IPS DF 6.9 (cell line): ENCODE measurements at regions not wholly inside any gene's neighbourhood (a gene's known extent, or its start where the extent isn't known, plus 50 kb on each side); places are given as distances from the start of the nearest gene placed in this dataset.

Experiments
- DNase-seq: peaks from one replicate; pipeline ENCODE4 v3.0.0-alpha.2; 2013; ENCODE audit warnings: low read depth, low spot score
- H3K27ac ChIP-seq: one replicate; pipeline ENCODE4 v1.5.1; 2013; ENCODE audit warnings: low read length, control low read depth
- H3K27me3 ChIP-seq: 2 replicates; pipeline ENCODE4 v1.6.1; 2013; ENCODE audit warnings: mild to moderate bottlenecking, low read length; ENCODE audit not compliant: control insufficient read depth, insufficient read depth
- H3K36me3 ChIP-seq: 2 replicates; pipeline ENCODE4 v1.6.1; 2013; ENCODE audit warnings: low read length; ENCODE audit not compliant: control insufficient read depth, insufficient read depth
- H3K4me1 ChIP-seq: 2 replicates; pipeline ENCODE4 v1.6.1; 2013; ENCODE audit warnings: low read length; ENCODE audit not compliant: control insufficient read depth, insufficient read depth
- H3K4me3 ChIP-seq: 2 replicates; pipeline ENCODE4 v1.5.1; 2013; ENCODE audit warnings: mild to moderate bottlenecking, low read length
- H3K9me3 ChIP-seq: 2 replicates; pipeline ENCODE4 v1.6.1; 2013; ENCODE audit warnings: low read length, inconsistent platforms; ENCODE audit not compliant: control insufficient read depth, insufficient read depth
- WGBS: extraction: QIAGEN DNeasy Blood & Tissue Kit; methylation state at CpG from one replicate; pipeline ENCODE4 v1.1.7; 2013; ENCODE audit warnings: mixed read lengths, missing lambda C conversion rate; ENCODE audit not compliant: insufficient read length, insufficient coverage; 5-methylcytosine and 5-hydroxymethylcytosine counted together

DNA sequence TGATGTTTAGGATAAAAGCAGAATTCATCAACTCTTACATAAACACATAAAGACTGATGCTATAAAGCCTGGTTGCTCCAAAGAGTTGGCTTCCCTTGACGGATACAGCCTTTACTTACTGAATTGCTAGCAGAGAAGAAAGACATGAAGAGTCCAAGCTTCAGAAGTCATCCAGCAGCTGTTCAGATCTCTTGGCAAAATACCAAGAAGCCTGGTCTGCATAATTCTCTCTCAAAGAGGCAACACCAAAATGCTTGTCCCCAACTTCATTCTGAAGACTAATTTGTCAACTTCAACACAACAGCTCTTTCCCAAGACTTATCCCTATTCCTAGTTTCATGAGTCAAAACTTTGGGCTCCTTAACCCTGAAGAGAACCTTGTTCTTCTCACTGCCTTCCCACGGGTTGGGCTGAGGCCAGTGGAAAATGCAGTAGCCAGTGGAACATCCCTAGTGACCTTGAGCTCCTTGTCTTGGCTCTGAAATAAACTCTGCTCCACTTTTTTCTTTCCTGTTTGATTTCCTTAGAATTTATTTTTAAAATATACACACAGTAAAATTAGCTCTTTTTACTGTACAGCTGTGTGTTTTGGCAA, 119.2 kb upstream of the THBS1 start:
- Histone ChIP-seq H3K4me3 (no peak overlapping the region), H3K27me3 (no peaks in the 10 kb centered on the region), H3K27ac (no peak overlapping the region), H3K4me1 (no peaks in the 10 kb centered on the region), H3K36me3 (no peaks in the 10 kb centered on the region), H3K9me3 (no peaks in the 10 kb centered on the region)
- DNase-seq, result no peak
- WGBS, result no CpG with 5 or more reads among the region's 2 CpGs

DNA sequence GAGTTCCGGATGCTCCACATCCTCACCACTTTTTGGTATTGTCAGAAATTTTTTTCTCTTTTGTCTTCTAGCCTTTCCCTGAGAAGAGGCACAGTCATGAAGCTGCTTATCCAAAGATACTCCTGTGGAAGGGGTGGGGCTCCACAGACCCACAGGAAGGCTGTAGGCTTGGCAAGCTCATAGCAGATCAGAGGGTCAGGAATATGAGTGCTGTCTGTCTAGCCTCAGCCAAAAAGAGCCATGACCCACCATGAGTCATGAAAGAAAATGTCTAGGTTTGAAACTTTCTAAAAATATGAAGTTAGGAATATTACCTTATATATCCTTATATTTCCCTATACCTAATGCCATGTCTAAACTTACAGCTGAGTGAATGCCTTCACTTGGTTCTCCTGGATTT, 118.2 kb upstream of the THBS1 start:
- no peaks in the 10 kb centered on the region for H3K9me3 ChIP-seq
- no CpG with 5 or more reads among the region's 1 CpG for WGBS
- no peak overlapping the region for H3K27ac ChIP-seq
- no peaks in the 10 kb centered on the region for H3K27me3 ChIP-seq
- no peak overlapping the region for H3K4me3 ChIP-seq
- no peak for DNase-seq
- no peaks in the 10 kb centered on the region for H3K36me3 ChIP-seq
- 0 out of 2 replicates have a peak, but pooled peaks cover 2% of the 10 kb centered on the region for H3K4me1 ChIP-seq

DNA sequence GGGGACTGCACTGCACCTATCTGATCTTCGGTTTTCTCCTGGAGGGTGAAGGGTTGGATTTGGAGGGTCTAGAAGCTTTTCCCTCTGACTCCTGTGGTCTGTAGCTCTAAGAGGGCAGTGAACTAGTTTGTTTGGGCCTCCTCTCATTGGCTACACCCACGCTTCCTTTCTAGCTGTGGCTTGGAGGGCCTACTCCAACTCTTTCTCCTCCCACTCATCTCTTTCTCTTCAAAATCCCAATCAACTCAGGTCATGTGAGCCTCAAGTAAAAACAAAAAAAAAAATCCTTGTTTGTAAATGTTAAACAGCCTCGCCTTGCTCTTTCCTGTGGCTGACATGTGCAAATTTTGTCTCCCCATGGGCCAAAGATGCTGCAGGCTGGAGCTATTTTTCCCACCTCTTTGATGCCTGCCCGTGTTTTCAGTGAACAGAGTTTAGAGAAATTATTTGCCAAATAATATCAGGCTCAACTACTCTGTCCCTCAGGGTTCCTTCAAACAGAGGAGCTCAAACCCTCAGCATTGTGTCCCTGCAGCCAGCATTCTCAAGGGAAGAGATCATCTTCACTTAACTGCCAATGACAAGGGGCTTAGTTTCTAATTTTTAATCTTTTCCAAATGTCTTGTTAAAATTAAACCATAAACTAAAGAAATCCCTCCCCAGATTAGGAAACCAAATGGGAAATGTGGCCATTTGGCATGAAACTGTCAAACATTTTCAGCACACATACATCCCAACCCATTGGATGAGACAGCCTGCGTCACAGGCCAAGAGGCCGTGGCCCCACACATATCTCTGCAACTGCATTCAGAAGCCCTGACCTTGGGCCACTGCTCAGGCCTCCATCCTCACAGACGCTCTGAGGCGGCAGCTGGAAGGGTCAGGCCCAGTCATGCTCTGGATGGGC, 114.8 kb upstream of the THBS1 start:
- H3K27ac ChIP-seq, result no peak overlapping the region
- WGBS, result no CpG with 5 or more reads among the region's 8 CpGs
- no peak for DNase-seq
- H3K4me1 ChIP-seq, result 0 out of 2 replicates have a peak, but pooled peaks cover 2% of the 10 kb centered on the region
- no peak overlapping the region for H3K4me3 ChIP-seq
- H3K9me3 ChIP-seq, result no peaks in the 10 kb centered on the region
- no peaks in the 10 kb centered on the region for H3K27me3 ChIP-seq
- H3K36me3 ChIP-seq, result no peaks in the 10 kb centered on the region

DNA sequence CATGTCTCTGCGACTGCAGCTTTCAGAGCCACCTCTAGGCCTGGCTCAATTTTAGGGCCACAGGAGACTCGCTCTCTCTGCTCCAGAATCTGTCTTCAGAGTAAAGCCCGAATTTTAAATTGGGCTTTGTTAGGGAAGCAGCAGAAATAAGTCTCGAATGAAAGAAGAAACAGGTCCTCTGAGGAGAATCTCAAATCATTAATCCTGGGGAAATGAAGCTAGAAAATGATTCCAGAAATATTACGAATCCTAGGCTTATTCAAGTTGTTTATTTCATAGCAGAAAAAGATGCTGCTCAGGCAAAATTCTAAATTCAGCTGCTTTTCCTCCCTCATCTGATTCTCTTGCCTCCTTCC, 114.2 kb upstream of the THBS1 start:
- Histone ChIP-seq H3K4me3 (no peak overlapping the region), H3K9me3 (no peaks in the 10 kb centered on the region), H3K27ac (no peak overlapping the region), H3K36me3 (no peaks in the 10 kb centered on the region), H3K4me1 (0 out of 2 replicates have a peak, but pooled peaks cover 2% of the 10 kb centered on the region), H3K27me3 (no peaks in the 10 kb centered on the region)
- WGBS, result no CpG with 5 or more reads among the region's 5 CpGs
- no peak for DNase-seq

DNA sequence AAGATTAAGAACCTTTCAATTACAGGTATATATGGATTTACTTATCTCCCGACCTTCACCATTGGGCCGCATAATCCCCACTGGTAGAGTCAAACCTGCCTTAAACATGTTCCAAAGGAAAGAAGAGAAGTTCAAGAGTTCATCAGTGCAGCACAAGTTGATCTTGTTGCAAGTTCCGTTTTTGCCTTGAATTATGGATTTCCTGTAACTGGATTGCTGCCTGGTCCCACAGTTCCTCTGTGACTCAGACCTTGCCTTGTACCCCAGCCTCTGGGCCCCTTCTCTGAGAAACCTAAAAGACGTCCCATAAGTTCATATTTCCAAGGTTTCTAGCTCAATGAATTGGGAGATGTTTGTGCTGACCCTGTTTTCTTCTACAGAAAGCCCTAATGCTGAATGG, 112.5 kb upstream of the THBS1 start:
- no peak for DNase-seq
- Histone ChIP-seq H3K4me1 (0 out of 2 replicates have a peak, but pooled peaks cover 2% of the 10 kb centered on the region), H3K36me3 (no peaks in the 10 kb centered on the region), H3K4me3 (no peak overlapping the region), H3K27me3 (no peaks in the 10 kb centered on the region), H3K9me3 (no peaks in the 10 kb centered on the region), H3K27ac (no peak overlapping the region)
- no CpG with 5 or more reads among the region's 4 CpGs for WGBS

DNA sequence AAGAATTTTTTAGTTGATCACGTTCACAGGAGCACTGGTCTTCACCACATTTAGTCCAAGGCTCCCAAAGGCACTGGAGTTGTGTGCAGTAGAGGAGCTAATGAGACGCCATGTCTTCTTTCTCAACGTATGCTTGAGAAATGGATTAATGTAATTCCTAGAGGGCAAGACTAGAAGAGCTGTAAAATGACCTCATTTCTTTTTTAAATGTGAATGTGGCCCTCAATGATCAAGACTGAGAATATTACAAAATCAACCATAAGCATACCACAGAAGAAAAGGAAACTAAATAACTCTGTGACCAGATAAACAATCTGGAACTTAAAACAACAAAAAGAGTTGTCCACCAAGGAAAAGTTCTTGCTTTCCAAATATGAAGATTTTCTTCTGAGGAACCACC, 112.1 kb upstream of the THBS1 start:
- DNase-seq, result no peak
- no peak overlapping the region for H3K4me3 ChIP-seq
- no peaks in the 10 kb centered on the region for H3K27me3 ChIP-seq
- H3K36me3 ChIP-seq, result no peaks in the 10 kb centered on the region
- H3K4me1 ChIP-seq, result 0 out of 2 replicates have a peak, but pooled peaks cover 2% of the 10 kb centered on the region
- H3K9me3 ChIP-seq, result no peaks in the 10 kb centered on the region
- WGBS, result no CpG with 5 or more reads among the region's 3 CpGs
- no peak overlapping the region for H3K27ac ChIP-seq

DNA sequence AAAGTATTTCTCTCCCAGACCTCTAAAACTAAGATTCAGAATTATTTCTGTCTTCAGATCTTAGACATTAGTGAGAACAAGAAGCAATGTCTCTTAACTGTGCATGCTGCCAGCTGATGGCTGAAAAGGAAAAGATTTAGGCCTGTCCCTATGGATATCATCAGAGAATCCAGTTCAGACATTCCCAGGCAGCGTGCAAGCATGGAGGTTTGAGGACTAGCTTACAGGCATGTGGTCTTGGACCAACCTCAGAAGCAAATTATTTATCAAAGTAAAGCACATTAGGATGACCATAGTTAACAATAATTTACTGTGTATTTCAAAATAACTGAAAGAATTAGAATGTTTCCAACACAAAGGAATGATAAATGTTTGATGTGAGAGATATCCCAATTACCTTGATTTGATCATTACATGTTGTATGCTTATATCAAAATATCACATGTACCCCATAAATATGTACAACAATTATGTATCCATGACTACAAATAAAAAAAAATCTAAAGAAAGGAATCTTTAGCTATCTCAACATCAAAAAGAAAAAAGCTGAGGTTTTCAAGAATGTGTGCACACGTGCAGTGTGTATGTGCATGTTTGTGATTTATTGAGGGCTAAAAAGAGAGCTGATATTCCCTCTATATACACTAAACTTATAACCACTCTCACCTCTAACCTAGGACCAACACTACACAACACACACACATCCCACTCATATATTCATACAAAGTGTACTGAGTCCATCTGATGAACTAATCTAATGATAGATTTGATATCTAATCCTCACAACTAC, 108.9 kb upstream of the THBS1 start:
- Histone ChIP-seq H3K36me3 (no peaks in the 10 kb centered on the region), H3K4me3 (no peak overlapping the region), H3K27me3 (no peaks in the 10 kb centered on the region), H3K4me1 (0 out of 2 replicates have a peak, but pooled peaks cover 2% of the 10 kb centered on the region), H3K9me3 (no peaks in the 10 kb centered on the region), H3K27ac (no peak overlapping the region)
- DNase-seq, result no peak
- WGBS, result no CpG with 5 or more reads among the region's 2 CpGs

DNA sequence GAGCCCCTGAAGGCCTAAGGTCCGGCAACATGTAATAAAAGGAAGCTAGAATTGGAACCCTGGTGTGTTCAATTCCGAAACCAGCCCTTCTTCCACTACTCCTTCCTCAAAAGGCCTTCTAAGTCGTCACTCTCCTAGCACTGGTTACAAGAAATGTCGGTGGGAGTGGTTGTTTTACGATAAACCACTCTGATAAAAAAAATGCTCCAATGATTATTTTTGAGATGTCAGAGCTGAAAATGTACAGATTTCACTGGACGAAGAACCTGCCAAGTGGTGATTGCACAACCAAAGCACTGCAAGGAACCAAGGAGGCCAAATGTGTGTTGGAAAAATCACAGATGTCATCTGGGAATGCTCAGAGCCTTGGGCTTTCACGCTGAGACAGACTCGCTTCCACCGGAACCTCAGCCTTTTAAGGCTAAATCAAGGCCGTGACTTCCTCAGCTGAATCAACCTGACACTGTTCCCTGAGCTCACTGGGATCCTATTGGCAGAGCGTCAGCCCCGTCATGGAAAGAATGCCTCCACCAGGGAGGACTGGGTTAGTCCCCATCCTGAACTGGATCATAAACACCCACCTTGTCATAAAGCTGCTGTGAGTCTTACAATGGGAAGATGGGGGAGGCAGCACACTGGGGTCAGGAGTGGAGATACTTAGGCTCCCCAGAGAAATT, 108.1 kb upstream of the THBS1 start:
- Histone ChIP-seq H3K27ac (no peak overlapping the region), H3K27me3 (no peaks in the 10 kb centered on the region), H3K9me3 (no peaks in the 10 kb centered on the region), H3K36me3 (no peaks in the 10 kb centered on the region), H3K4me3 (no peak overlapping the region), H3K4me1 (no peaks in the 10 kb centered on the region)
- DNase-seq, result no peak
- whole genome bisulfite sequencing, result no CpG with 5 or more reads among the region's 12 CpGs

DNA sequence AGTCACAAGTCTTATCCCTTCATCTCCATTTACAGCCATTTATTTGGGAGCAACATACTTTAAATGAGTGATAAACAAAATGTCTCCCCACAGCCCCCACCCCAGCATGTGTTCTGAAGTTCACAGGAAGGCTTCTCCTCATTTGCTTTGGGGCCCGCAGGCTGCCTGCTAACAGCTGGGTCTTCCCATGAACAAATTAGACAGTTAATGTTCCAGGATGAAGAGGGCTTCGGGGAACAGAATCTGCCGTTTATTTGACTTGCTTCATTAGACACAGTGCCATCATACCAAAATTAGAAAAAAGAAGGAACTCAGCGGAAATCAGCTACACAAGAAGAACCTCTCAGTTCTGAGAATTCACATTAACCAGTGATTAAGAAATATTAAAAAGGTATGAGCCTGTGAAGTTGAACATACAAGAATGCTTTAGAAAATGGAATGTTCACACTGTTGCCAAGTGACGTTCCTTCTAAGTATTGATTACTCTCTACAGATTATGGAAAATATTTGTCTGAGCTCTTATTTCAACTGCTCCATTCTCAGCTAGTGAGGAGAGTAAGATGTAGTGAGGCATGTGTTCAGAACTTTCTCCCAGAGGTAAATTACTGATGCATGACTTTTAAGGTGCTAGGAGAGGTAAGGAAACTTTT, 107.5 kb upstream of the THBS1 start:
- no CpG with 5 or more reads among the region's 5 CpGs for WGBS
- Histone ChIP-seq H3K4me1 (no peaks in the 10 kb centered on the region), H3K27ac (no peak overlapping the region), H3K27me3 (no peaks in the 10 kb centered on the region), H3K36me3 (no peaks in the 10 kb centered on the region), H3K9me3 (no peaks in the 10 kb centered on the region), H3K4me3 (no peak overlapping the region)
- no peak for DNase-seq
